OCI-LY1 (cell line): ENCODE measurements at regions not wholly inside any gene's neighbourhood (a gene's known extent, or its start where the extent isn't known, plus 50 kb on each side); places are given as distances from the start of the nearest gene placed in this dataset.

ENCODE experiments used
- H2AFZ ChIP-seq: fragments of 200-600 bp; sonication (generic), shearing (Covaris generic); 2 replicates; pipeline ENCODE4 v1.6.0; 2014; ENCODE audit warnings: antibody characterized with exemption, mild to moderate bottlenecking, low read length
- H3F3A ChIP-seq: fragments of 200-600 bp; sonication (generic), shearing (Covaris generic); 2 replicates; pipeline ENCODE4 v1.6.0; 2014; ENCODE audit warnings: mild to moderate bottlenecking, antibody characterized with exemption, low read length, moderate library complexity; ENCODE audit not compliant: insufficient read depth
- H3K27ac ChIP-seq: fragments of 200-600 bp; sonication (generic); 2 replicates; pipeline ENCODE4 v1.5.1; 2014; ENCODE audit warnings: low read length, mixed run types, mild to moderate bottlenecking, low read depth; ENCODE audit not compliant: poor library complexity, severe bottlenecking
- H3K27me3 ChIP-seq: fragments of 200-600 bp; sonication (generic); 2 replicates; pipeline ENCODE4 v1.6.0; 2014; ENCODE audit warnings: antibody characterized with exemption, mild to moderate bottlenecking, low read length, moderate library complexity; ENCODE audit not compliant: insufficient read depth
- H3K36me3 ChIP-seq: fragments of 200-600 bp; sonication (generic); 2 replicates; pipeline ENCODE4 v1.6.1; 2014; ENCODE audit warnings: mild to moderate bottlenecking, antibody characterized with exemption, low read length, moderate library complexity, mixed read lengths; ENCODE audit not compliant: insufficient read depth
- H3K4me1 ChIP-seq: fragments of 200-600 bp; sonication (generic); 2 replicates; pipeline ENCODE4 v1.5.1; 2014; ENCODE audit warnings: mild to moderate bottlenecking, low read length, moderate library complexity; ENCODE audit not compliant: insufficient read depth, severe bottlenecking
- H3K4me2 ChIP-seq: fragments of 200-600 bp; sonication (generic), shearing (Covaris generic); 2 replicates; pipeline ENCODE4 v1.6.1; 2014; ENCODE audit warnings: low read length
- H3K4me3 ChIP-seq: fragments of 200-600 bp; sonication (generic); 2 replicates; pipeline ENCODE4 v1.5.1; 2014; ENCODE audit warnings: low read length, low read depth, mild to moderate bottlenecking, mixed read lengths; ENCODE audit not compliant: poor library complexity, severe bottlenecking
- H3K79me2 ChIP-seq: fragments of 200-600 bp; shearing (Covaris generic); 2 replicates; pipeline ENCODE4 v1.6.1; 2016; ENCODE audit warnings: mixed run types, low read length, mixed read lengths; ENCODE audit not compliant: insufficient read depth
- H3K9ac ChIP-seq: fragments of 200-600 bp; sonication (generic), shearing (Covaris generic); 2 replicates; pipeline ENCODE4 v1.6.1; 2014; ENCODE audit warnings: mild to moderate bottlenecking, low read length, mixed read lengths
- H3K9me2 ChIP-seq: fragments of 200-600 bp; sonication (generic), shearing (Covaris generic); 2 replicates; pipeline ENCODE4 v1.6.1; 2014; ENCODE audit warnings: low read depth, mild to moderate bottlenecking, low read length, mixed read lengths
- H3K9me3 ChIP-seq: fragments of 200-600 bp; shearing (Covaris generic); 2 replicates; pipeline ENCODE4 v1.6.1; 2014; ENCODE audit warnings: low read length, mixed read lengths
- H4K20me1 ChIP-seq: fragments of 200-600 bp; sonication (generic), shearing (Covaris generic); 2 replicates; pipeline ENCODE4 v1.6.0; 2016; ENCODE audit warnings: mild to moderate bottlenecking, low read length; ENCODE audit not compliant: insufficient read depth
- CTCF ChIP-seq: fragments of 200-600 bp; sonication (generic), shearing (Covaris generic); IDR thresholded peaks from 2 replicates; pipeline ENCODE4 v1.5.1; 2017; ENCODE audit warnings: mild to moderate bottlenecking, antibody characterized with exemption, low read length, moderate library complexity, mixed read lengths
- EZH2 ChIP-seq: fragments of 200-600 bp; sonication (generic), shearing (Covaris generic); IDR thresholded peaks from 2 replicates; pipeline ENCODE4 v1.8.0; 2017; ENCODE audit warnings: borderline replicate concordance, mixed run types, mild to moderate bottlenecking, antibody characterized with exemption, low read length, moderate library complexity, mixed read lengths

DNA sequence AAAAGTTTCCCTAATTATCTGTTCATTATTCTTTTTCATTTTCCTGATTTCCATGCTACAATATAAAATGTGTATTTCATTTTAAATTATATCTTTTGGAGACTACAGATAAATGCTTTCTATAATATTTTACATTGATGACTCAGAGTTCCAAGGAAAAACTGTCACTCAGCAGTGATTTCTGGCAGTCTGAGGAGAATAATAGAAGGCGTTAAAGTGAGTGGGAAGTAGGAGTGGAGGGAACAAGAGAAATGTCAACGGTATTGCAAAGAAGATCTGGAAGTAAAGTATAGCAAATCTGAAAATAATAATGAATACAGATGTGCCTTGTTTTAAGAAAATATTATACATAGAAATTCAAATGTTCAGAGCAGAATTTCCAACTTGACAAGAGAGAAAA lies 293.6 kb upstream of the PITX2 start:
- no peak for TF ChIP-seq EZH2
- TF ChIP-seq CTCF, result no peak
- H3K27me3 ChIP-seq, result no peaks in the 10 kb centered on the region
- H3K4me1 ChIP-seq, result no peaks in the 10 kb centered on the region
- no peaks in the 10 kb centered on the region for H3K79me2 ChIP-seq
- no peaks in the 10 kb centered on the region for H3F3A ChIP-seq
- H2AFZ ChIP-seq, result no peak overlapping the region
- H3K36me3 ChIP-seq, result no peaks in the 10 kb centered on the region
- no peak overlapping the region for H3K4me3 ChIP-seq
- no peaks in the 10 kb centered on the region for H4K20me1 ChIP-seq
- no peaks in the 10 kb centered on the region for H3K9me2 ChIP-seq
- no peak overlapping the region for H3K9ac ChIP-seq
- H3K4me2 ChIP-seq, result no peak overlapping the region
- H3K27ac ChIP-seq, result no peak overlapping the region
- H3K9me3 ChIP-seq, result no peaks in the 10 kb centered on the region

DNA sequence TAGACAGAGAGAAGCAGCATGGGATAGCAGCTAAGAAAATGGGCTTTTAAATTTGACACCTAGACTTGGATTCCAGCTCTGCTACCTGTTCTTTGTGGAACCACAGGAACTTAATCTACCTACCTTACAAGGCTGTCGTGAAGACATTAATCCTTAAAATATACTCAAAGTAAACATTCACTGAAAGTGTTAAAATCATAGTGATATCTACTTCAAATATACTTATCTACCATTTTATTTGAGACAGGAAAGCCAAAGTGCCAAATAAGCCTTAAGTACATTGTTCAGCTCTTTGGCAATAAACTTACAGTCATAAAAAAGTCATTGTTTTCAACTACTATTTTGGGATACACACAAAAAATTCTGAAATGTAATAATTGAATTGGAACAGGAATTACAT lies 295.0 kb upstream of the PITX2 start:
- Histone ChIP-seq H2AFZ (no peak overlapping the region), H3K27ac (no peak overlapping the region), H3K27me3 (no peaks in the 10 kb centered on the region), H3K9me2 (no peaks in the 10 kb centered on the region), H4K20me1 (no peaks in the 10 kb centered on the region), H3F3A (no peaks in the 10 kb centered on the region), H3K9ac (no peak overlapping the region), H3K4me2 (no peak overlapping the region), H3K36me3 (no peaks in the 10 kb centered on the region), H3K4me1 (no peaks in the 10 kb centered on the region), H3K4me3 (no peak overlapping the region), H3K9me3 (no peaks in the 10 kb centered on the region), H3K79me2 (no peaks in the 10 kb centered on the region)
- TF ChIP-seq CTCF, result no peak
- no peak for TF ChIP-seq EZH2

DNA sequence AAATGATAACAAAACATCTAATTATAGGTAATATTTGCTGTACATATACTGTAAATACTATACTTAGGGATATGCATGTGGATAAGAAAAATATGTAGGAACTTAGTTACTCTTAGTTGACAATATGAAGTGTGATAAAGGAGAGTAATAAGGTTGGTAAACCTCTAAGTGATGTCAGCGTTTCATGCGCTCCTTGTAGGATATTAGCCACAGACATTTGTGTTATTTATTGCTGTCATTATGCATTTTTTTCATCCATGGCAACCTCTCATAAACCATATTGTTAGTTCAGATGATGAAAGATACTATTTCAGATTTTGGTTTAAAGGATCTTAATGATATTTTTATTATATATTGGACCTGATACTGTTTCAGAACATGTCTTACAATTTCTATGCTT lies 298.1 kb upstream of the PITX2 start:
- Histone ChIP-seq H3K27ac (no peak overlapping the region), H3K4me1 (no peaks in the 10 kb centered on the region), H3K27me3 (no peaks in the 10 kb centered on the region), H3K9me3 (no peaks in the 10 kb centered on the region), H3F3A (no peaks in the 10 kb centered on the region), H3K79me2 (no peaks in the 10 kb centered on the region), H3K4me3 (no peak overlapping the region), H3K9ac (no peak overlapping the region), H3K9me2 (no peaks in the 10 kb centered on the region), H4K20me1 (no peaks in the 10 kb centered on the region), H2AFZ (no peak overlapping the region), H3K36me3 (no peaks in the 10 kb centered on the region), H3K4me2 (no peak overlapping the region)
- no peak for TF ChIP-seq CTCF
- no peak for TF ChIP-seq EZH2
